ENCODE measurements at regions not wholly inside any gene's neighbourhood (a gene's known extent, or its start where the extent isn't known, plus 50 kb on each side); places are given as distances from the start of the nearest gene placed in this dataset.
"Not testable (repeated sequence)": the region's sequence is repeated elsewhere in the genome, so short reads cannot be mapped to it uniquely, and the experiment has no call there.

GRCh38 chr9:1171546-1171945 lies 121.4 kb downstream of the DMRT2 start:
- Mint-ChIP-seq H3K9me3 (peaks cover 1% of the 10 kb centered on the region), H3K36me3 (no peaks in the 10 kb centered on the region), H3K4me3 (no peak overlapping the region), H3K27me3 (no peaks in the 10 kb centered on the region), H3K27ac (no peak overlapping the region), H3K4me1 (no peaks in the 10 kb centered on the region)
- POLR2A ChIA-PET, result no interaction called here
- no peak for ATAC-seq (ENCODE audit: low read depth)
- no peak for DNase-seq

DNA sequence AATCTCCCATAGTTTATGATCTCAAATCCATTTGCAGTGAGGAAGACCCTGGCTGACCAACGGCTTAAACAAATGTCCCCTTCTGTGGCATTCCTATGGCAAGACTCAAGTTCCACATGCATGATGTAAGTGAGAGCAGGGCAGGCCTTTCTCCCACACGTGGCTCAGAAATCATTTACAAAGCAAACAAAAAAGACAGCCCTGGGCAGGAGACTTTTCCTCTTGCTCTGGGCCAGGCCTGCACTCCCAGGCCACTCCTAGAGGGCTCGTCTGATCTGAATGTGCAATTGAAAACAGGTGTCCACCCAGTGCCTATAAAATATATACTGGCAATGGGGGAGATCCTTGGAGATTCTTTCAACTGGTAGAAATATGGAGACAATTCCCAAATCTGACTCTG lies 123.1 kb downstream of the DMRT2 start:
- ATAC-seq (ENCODE audit: low read depth) (no peak), DNase-seq (no peak)
- Mint-ChIP-seq H3K27ac (no peak overlapping the region), H3K27me3 (no peaks in the 10 kb centered on the region), H3K4me3 (no peak overlapping the region), H3K36me3 (no peaks in the 10 kb centered on the region), H3K9me3 (peaks cover 2% of the 10 kb centered on the region), H3K4me1 (no peaks in the 10 kb centered on the region)
- POLR2A ChIA-PET, result no interaction called here

- H3K4me1 Mint-ChIP-seq, result no peaks in the 10 kb centered on the region
- H3K9me3 Mint-ChIP-seq, result peaks cover 2% of the 10 kb centered on the region
- H3K27ac Mint-ChIP-seq, result no peak overlapping the region
- POLR2A ChIA-PET, result no interaction called here
- H3K4me3 Mint-ChIP-seq, result no peak overlapping the region
- H3K27me3 Mint-ChIP-seq, result no peaks in the 10 kb centered on the region
- no peaks in the 10 kb centered on the region for H3K36me3 Mint-ChIP-seq
- DNase-seq (no peak), ATAC-seq (ENCODE audit: low read depth) (no peak)
These were observed 123.8 kb downstream of the DMRT2 start for GRCh38 chr9:1173993-1174392.

DNA sequence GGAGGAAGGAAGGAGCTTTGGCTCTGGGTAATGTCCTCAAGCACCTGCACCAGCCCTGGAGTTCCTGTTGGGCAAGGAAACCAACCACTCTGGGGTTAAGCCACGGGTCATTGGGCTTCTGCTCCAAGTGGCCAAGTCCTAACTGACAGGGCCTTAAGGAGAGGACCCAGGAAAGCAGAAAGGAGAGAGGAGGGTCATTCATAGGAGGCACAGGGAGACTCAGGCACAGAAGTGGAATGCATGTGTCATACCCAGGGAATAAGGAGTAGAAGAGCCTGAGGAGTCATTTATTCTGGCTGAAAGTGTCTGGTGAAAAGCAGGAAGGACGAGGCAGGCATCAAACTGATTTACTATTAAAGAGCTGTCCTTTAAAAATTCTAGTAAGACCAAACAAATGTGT lies 129.2 kb downstream of the DMRT2 start:
- DNase-seq (no peak), ATAC-seq (ENCODE audit: low read depth) (no peak)
- Mint-ChIP-seq H3K27me3 (no peaks in the 10 kb centered on the region), H3K9me3 (peaks cover 2% of the 10 kb centered on the region), H3K4me1 (no peaks in the 10 kb centered on the region), H3K36me3 (no peaks in the 10 kb centered on the region), H3K27ac (no peak overlapping the region), H3K4me3 (no peak overlapping the region)
- POLR2A ChIA-PET, result no interaction called here

DNA sequence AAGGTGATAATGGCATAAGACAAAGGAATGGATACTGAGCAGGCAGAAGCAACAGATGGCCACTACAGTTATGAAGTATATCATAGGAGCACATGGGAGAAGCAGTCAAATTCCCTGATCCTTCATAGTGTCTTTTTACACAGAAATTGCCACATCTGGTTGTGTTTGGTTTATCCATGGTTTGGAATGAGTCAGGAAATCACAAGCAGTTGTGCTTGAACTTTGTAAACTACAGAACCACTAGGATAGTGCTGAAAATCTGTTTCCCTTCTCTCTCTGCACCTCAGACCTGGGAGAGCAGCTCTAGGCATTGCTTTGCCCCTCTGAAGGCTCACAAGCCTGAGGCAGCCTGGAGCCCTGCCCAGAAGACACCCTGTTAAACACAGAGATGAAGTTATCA lies 134.0 kb downstream of the DMRT2 start:
- POLR2A ChIA-PET, result no interaction called here
- ATAC-seq (ENCODE audit: low read depth) (no peak), DNase-seq (no peak)
- no peaks in the 10 kb centered on the region for H3K4me1 Mint-ChIP-seq
- H3K27ac Mint-ChIP-seq, result no peak overlapping the region
- peaks cover 5% of the 10 kb centered on the region for H3K9me3 Mint-ChIP-seq
- no peaks in the 10 kb centered on the region for H3K27me3 Mint-ChIP-seq
- no peaks in the 10 kb centered on the region for H3K36me3 Mint-ChIP-seq
- no peak overlapping the region for H3K4me3 Mint-ChIP-seq

- H3K36me3 Mint-ChIP-seq, result not testable (repeated sequence)
These were observed 137.0 kb downstream of the DMRT2 start for GRCh38 chr9:1187137-1187536.

GRCh38 chr9:1195636-1196035 lies 145.5 kb downstream of the DMRT2 start:
- H3K36me3 Mint-ChIP-seq; H3K9me3 Mint-ChIP-seq; H3K4me1 Mint-ChIP-seq; POLR2A ChIA-PET; H3K27ac Mint-ChIP-seq; H3K27me3 Mint-ChIP-seq; DNase-seq; H3K4me3 Mint-ChIP-seq; ATAC-seq (ENCODE audit: low read depth): not testable (repeated sequence)

More at GRCh38 chr9:1187137-1187536, 137.0 kb downstream of the DMRT2 start:
- POLR2A ChIA-PET; H3K9me3 Mint-ChIP-seq; H3K4me3 Mint-ChIP-seq; H3K4me1 Mint-ChIP-seq; H3K27ac Mint-ChIP-seq; DNase-seq; H3K27me3 Mint-ChIP-seq; ATAC-seq (ENCODE audit: low read depth): not testable (repeated sequence)

GRCh38 chr9:1198085-1198484 lies 147.9 kb downstream of the DMRT2 start:
- Mint-ChIP-seq H3K4me1 (no peaks in the 10 kb centered on the region), H3K4me3 (no peak overlapping the region), H3K27me3 (no peaks in the 10 kb centered on the region), H3K36me3 (no peaks in the 10 kb centered on the region), H3K9me3 (peaks cover 6% of the 10 kb centered on the region), H3K27ac (no peak overlapping the region)
- no peak for DNase-seq
- POLR2A ChIA-PET, result no interaction called here
- ATAC-seq (ENCODE audit: low read depth), result no peak

DNA sequence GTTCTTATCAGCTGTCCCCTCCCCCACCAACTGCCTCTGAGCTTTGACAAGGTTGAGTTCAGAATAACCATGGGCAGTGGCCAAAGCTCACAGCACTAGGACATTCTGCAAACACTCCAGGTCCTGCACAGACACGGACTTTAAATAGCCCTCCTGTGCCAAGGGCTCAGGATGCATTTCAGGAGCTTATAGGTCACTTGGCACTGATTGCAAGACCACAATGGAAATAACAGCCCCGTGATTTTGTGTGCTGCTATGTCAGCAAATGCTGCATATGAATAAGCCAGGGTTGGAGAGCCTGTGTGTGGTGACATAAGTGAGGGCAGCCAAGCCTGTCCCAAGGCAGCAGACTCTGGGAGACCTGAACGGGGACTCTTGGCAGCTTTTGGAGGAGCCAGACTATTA lies 150.7 kb downstream of the DMRT2 start:
- H3K27ac Mint-ChIP-seq, result no peak overlapping the region
- no peak overlapping the region for H3K4me3 Mint-ChIP-seq
- POLR2A ChIA-PET, result no interaction called here
- H3K4me1 Mint-ChIP-seq, result no peaks in the 10 kb centered on the region
- ATAC-seq (ENCODE audit: low read depth) (no peak), DNase-seq (no peak)
- H3K27me3 Mint-ChIP-seq, result no peaks in the 10 kb centered on the region
- peaks cover 6% of the 10 kb centered on the region for H3K9me3 Mint-ChIP-seq
- H3K36me3 Mint-ChIP-seq, result no peaks in the 10 kb centered on the region

- DNase-seq, result no peak
- H3K27ac Mint-ChIP-seq, result no peak overlapping the region
- POLR2A ChIA-PET, result no interaction called here
- no peaks in the 10 kb centered on the region for H3K36me3 Mint-ChIP-seq
- no peak overlapping the region for H3K4me3 Mint-ChIP-seq
- ATAC-seq (ENCODE audit: low read depth), result no peak
- H3K27me3 Mint-ChIP-seq, result no peaks in the 10 kb centered on the region
- H3K4me1 Mint-ChIP-seq, result no peaks in the 10 kb centered on the region
- peaks cover 2% of the 10 kb centered on the region for H3K9me3 Mint-ChIP-seq
These were observed 151.1 kb downstream of the DMRT2 start for GRCh38 chr9:1201262-1201661.

DNA sequence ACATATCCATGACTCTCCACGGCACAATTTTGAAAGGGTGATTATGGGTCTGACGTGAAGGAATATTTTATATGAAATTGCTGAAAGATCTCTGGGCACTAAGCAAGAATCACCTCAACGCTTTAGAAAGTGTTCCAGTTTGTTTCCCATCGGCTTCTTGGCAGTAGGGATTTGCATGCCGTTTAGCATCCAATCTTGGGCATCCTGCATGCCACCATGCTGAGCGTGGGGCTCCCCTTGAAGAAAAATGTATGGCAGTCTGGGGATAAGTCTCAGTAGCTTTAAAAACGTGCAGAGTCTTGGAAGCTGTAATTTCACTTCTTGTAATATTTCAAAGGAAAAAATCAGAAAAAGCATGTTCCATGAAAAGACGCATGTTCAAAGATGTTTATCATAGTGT lies 151.7 kb downstream of the DMRT2 start:
- no peaks in the 10 kb centered on the region for H3K4me1 Mint-ChIP-seq
- H3K9me3 Mint-ChIP-seq, result no peaks in the 10 kb centered on the region
- H3K4me3 Mint-ChIP-seq, result no peak overlapping the region
- no peaks in the 10 kb centered on the region for H3K36me3 Mint-ChIP-seq
- no peaks in the 10 kb centered on the region for H3K27me3 Mint-ChIP-seq
- POLR2A ChIA-PET, result no interaction called here
- no peak overlapping the region for H3K27ac Mint-ChIP-seq
- no peak for ATAC-seq (ENCODE audit: low read depth)
- no peak for DNase-seq

- no peak overlapping the region for H3K4me3 Mint-ChIP-seq
- no peaks in the 10 kb centered on the region for H3K4me1 Mint-ChIP-seq
- peaks cover 2% of the 10 kb centered on the region for H3K9me3 Mint-ChIP-seq
- no peaks in the 10 kb centered on the region for H3K36me3 Mint-ChIP-seq
- POLR2A ChIA-PET, result no interaction called here
- H3K27me3 Mint-ChIP-seq, result no peaks in the 10 kb centered on the region
- ATAC-seq (ENCODE audit: low read depth) (no peak), DNase-seq (no peak)
- H3K27ac Mint-ChIP-seq, result no peak overlapping the region
These were observed 152.5 kb downstream of the DMRT2 start for GRCh38 chr9:1202512-1203280.

- POLR2A ChIA-PET, result no interaction called here
- Mint-ChIP-seq H3K27me3 (no peaks in the 10 kb centered on the region), H3K9me3 (peaks cover 3% of the 10 kb centered on the region), H3K4me1 (no peaks in the 10 kb centered on the region), H3K4me3 (no peak overlapping the region), H3K36me3 (no peaks in the 10 kb centered on the region), H3K27ac (no peak overlapping the region)
- ATAC-seq (ENCODE audit: low read depth) (no peak), DNase-seq (no peak)
These were observed 157.5 kb downstream of the DMRT2 start for GRCh38 chr9:1207686-1208085.

- ATAC-seq (ENCODE audit: low read depth), result no peak
These were observed 158.0 kb downstream of the DMRT2 start for GRCh38 chr9:1208157-1208556.

DNA sequence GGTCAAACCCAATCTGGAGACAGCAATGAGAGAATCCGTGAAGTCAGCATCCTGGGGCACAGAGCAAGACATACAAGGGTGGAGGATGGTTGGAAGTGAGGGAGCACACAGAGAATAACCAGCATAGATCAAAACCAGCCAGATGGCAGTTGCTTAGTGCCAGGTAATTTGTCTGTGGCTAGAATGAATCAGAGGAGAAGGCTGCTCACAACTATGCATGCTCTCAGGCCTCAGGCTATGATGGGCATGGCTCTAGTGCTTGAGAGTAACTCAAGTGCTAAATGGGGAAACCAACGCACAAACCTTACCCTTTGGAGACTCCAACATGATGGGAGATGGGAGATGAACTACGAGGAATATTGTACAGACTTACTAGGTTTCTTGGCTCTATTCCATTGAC lies 160.8 kb downstream of the DMRT2 start:
- POLR2A ChIA-PET, result no interaction called here
- H3K27ac Mint-ChIP-seq, result no peak overlapping the region
- peaks cover 3% of the 10 kb centered on the region for H3K9me3 Mint-ChIP-seq
- ATAC-seq (ENCODE audit: low read depth), result no peak
- no peaks in the 10 kb centered on the region for H3K36me3 Mint-ChIP-seq
- DNase-seq, result no peak
- H3K27me3 Mint-ChIP-seq, result peaks cover 2% of the 10 kb centered on the region
- no peaks in the 10 kb centered on the region for H3K4me1 Mint-ChIP-seq
- no peak overlapping the region for H3K4me3 Mint-ChIP-seq

More at GRCh38 chr9:1208157-1208556, 158.0 kb downstream of the DMRT2 start:
- POLR2A ChIA-PET, result no interaction called here
- Mint-ChIP-seq H3K27me3 (no peaks in the 10 kb centered on the region), H3K27ac (no peak overlapping the region), H3K4me3 (no peak overlapping the region), H3K9me3 (peaks cover 3% of the 10 kb centered on the region), H3K36me3 (no peaks in the 10 kb centered on the region), H3K4me1 (no peaks in the 10 kb centered on the region)
- DNase-seq, result no peak

All from activated naive CD8-positive, alpha-beta T cell treated with anti-CD3 and anti-CD28 coated beads, Interleukin-2, amount 10 ng/mL, durations not matched to agents 7 days and 5 days (primary cell).